ENCODE measurements at regions not wholly inside any gene's neighbourhood (a gene's known extent, or its start where the extent isn't known, plus 50 kb on each side); places are given as distances from the start of the nearest gene placed in this dataset.

GRCh38 chr19:56912401-56913112 lies 72.0 kb upstream of the PEG3 start:
- TF ChIP-seq EZH2 (IDR thresholded peaks at IDR 0.05; ENCODE audit: insufficient read depth, poor library complexity, severe bottlenecking): no peak
- TF ChIP-seq EZH2phosphoT487 (IDR thresholded peaks at IDR 0.05; ENCODE audit: insufficient read depth, low read depth): no peak

Measured in GM23248 (cell line).